ENCODE measurements at regions not wholly inside any gene's neighbourhood (a gene's known extent, or its start where the extent isn't known, plus 50 kb on each side); places are given as distances from the start of the nearest gene placed in this dataset.

GRCh38 chr6:97712751-97713150 is 429.7 kb upstream of the MMS22L start:
- TF ChIP-seq POLR2A (IDR thresholded peaks at IDR 0.05) (no peak), POLR2AphosphoS5 (IDR thresholded peaks at IDR 0.05) (no peak)
- TF ChIP-seq, protein P1, sequence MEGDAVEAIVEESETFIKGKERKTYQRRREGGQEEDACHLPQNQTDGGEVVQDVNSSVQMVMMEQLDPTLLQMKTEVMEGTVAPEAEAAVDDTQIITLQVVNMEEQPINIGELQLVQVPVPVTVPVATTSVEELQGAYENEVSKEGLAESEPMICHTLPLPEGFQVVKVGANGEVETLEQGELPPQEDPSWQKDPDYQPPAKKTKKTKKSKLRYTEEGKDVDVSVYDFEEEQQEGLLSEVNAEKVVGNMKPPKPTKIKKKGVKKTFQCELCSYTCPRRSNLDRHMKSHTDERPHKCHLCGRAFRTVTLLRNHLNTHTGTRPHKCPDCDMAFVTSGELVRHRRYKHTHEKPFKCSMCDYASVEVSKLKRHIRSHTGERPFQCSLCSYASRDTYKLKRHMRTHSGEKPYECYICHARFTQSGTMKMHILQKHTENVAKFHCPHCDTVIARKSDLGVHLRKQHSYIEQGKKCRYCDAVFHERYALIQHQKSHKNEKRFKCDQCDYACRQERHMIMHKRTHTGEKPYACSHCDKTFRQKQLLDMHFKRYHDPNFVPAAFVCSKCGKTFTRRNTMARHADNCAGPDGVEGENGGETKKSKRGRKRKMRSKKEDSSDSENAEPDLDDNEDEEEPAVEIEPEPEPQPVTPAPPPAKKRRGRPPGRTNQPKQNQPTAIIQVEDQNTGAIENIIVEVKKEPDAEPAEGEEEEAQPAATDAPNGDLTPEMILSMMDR (IDR thresholded peaks at IDR 0.05), result no peak

All from sigmoid colon (tissue), 4 donors.